ENCODE measurements at regions not wholly inside any gene's neighbourhood (a gene's known extent, or its start where the extent isn't known, plus 50 kb on each side); places are given as distances from the start of the nearest gene placed in this dataset.
"Not testable (repeated sequence)": the region's sequence is repeated elsewhere in the genome, so short reads cannot be mapped to it uniquely, and the experiment has no call there.

GRCh38 chr3:27629366-27629765, 92.8 kb downstream of the EOMES start:
- DNase-seq, result no peak

GRCh38 chr3:27628026-27628750, 93.9 kb downstream of the EOMES start:
- DNase-seq, result no peak

GRCh38 chr3:27626596-27627118, 95.5 kb downstream of the EOMES start:
- no peak for DNase-seq

GRCh38 chr3:27625864-27626263, 96.3 kb downstream of the EOMES start:
- DNase-seq, result no peak

- DNase-seq, result no peak
Observed at GRCh38 chr3:27623085-27623753, 98.9 kb downstream of the EOMES start.

- DNase-seq, result no peak
Observed at GRCh38 chr3:27617552-27617951, 104.6 kb downstream of the EOMES start.

GRCh38 chr3:27616031-27616430, 106.1 kb downstream of the EOMES start:
- DNase-seq, result peak; percentile 87

- DNase-seq, result peak; percentile 73
Observed at GRCh38 chr3:27615555-27615954, 106.6 kb downstream of the EOMES start.

GRCh38 chr3:27614592-27614991, 107.5 kb downstream of the EOMES start:
- no peak for DNase-seq

GRCh38 chr3:27613846-27614500, 108.2 kb downstream of the EOMES start:
- DNase-seq, result no peak

GRCh38 chr3:27610800-27611525, 111.2 kb downstream of the EOMES start:
- DNase-seq, result no peak

- no peak for DNase-seq
Observed at GRCh38 chr3:27607370-27607769, 114.8 kb downstream of the EOMES start.

GRCh38 chr3:27606537-27606936, 115.6 kb downstream of the EOMES start:
- DNase-seq, result no peak

GRCh38 chr3:27601311-27601710, 117.1 kb upstream of the SLC4A7 start:
- DNase-seq, result not testable (repeated sequence)

GRCh38 chr3:27599741-27600140, 115.6 kb upstream of the SLC4A7 start:
- not testable (repeated sequence) for DNase-seq

GRCh38 chr3:27596921-27597320, 112.7 kb upstream of the SLC4A7 start:
- no peak for DNase-seq

GRCh38 chr3:27596334-27596841, 112.2 kb upstream of the SLC4A7 start:
- DNase-seq, result no peak

- no peak for DNase-seq
Observed at GRCh38 chr3:27594096-27594690, 110.0 kb upstream of the SLC4A7 start.

- DNase-seq, result no peak
Observed at GRCh38 chr3:27593173-27593572, 109.0 kb upstream of the SLC4A7 start.

- no peak for DNase-seq
Observed at GRCh38 chr3:27591312-27592210, 107.4 kb upstream of the SLC4A7 start.
